ENCODE measurements at regions not wholly inside any gene's neighbourhood (a gene's known extent, or its start where the extent isn't known, plus 50 kb on each side); places are given as distances from the start of the nearest gene placed in this dataset.

GRCh38 chr2:104462731-104463130 lies 391.2 kb upstream of the POU3F3 start:
- no peak for DNase-seq (ENCODE audit: low spot score)
- 92% methylated on average over 2 of the region's 2 CpGs for WGBS (ENCODE audit: low lambda C conversion rate, missing lambda C conversion rate)
- Histone ChIP-seq H3K9me2 (replicated peaks; ENCODE audit: insufficient read depth) (no peaks in the 10 kb centered on the region), H3K27ac (no peak overlapping the region), H3K4me1 (ENCODE audit: insufficient read depth) (no peaks in the 10 kb centered on the region), H3K4me3 (no peak overlapping the region), H3K36me3 (replicated peaks; ENCODE audit: insufficient read depth, low read depth) (no peaks in the 10 kb centered on the region), H3K9me3 (ENCODE audit: low read depth) (no peaks in the 10 kb centered on the region), H4K20me1 (ENCODE audit: insufficient read depth, poor library complexity, severe bottlenecking) (no peaks in the 10 kb centered on the region), H2AFZ (no peak overlapping the region), H3K27me3 (no peaks in the 10 kb centered on the region), H3K79me2 (no peaks in the 10 kb centered on the region), H3K4me2 (no peak overlapping the region)
- TF ChIP-seq EZH2phosphoT487 (IDR thresholded peaks at IDR 0.05; ENCODE audit: low read depth, severe bottlenecking, unreplicated experiment) (no peak), EZH2 (IDR thresholded peaks at IDR 0.05; ENCODE audit: borderline replicate concordance) (no peak), CTCF (IDR thresholded peaks at IDR 0.05; ENCODE audit: poor library complexity) (no peak)

GRCh38 chr2:104465981-104466380 lies 387.9 kb upstream of the POU3F3 start:
- no peak overlapping the region for H2AFZ ChIP-seq
- no peaks in the 10 kb centered on the region for H4K20me1 ChIP-seq (ENCODE audit: insufficient read depth, poor library complexity, severe bottlenecking)
- no peaks in the 10 kb centered on the region for H3K9me3 ChIP-seq (ENCODE audit: low read depth)
- H3K36me3 ChIP-seq (replicated peaks; ENCODE audit: insufficient read depth, low read depth): no peaks in the 10 kb centered on the region
- H3K27ac ChIP-seq: no peak overlapping the region
- TF ChIP-seq EZH2 (IDR thresholded peaks at IDR 0.05; ENCODE audit: borderline replicate concordance) (no peak), EZH2phosphoT487 (IDR thresholded peaks at IDR 0.05; ENCODE audit: low read depth, severe bottlenecking, unreplicated experiment) (no peak), CTCF (IDR thresholded peaks at IDR 0.05; ENCODE audit: poor library complexity) (no peak)
- no peaks in the 10 kb centered on the region for H3K79me2 ChIP-seq
- DNase-seq (ENCODE audit: low spot score): no peak
- WGBS (ENCODE audit: low lambda C conversion rate, missing lambda C conversion rate): 85% methylated on average over 4 of the region's 4 CpGs
- H3K4me1 ChIP-seq (ENCODE audit: insufficient read depth): no peaks in the 10 kb centered on the region
- H3K27me3 ChIP-seq: no peaks in the 10 kb centered on the region
- H3K9me2 ChIP-seq (replicated peaks; ENCODE audit: insufficient read depth): no peaks in the 10 kb centered on the region
- H3K4me3 ChIP-seq: no peak overlapping the region
- H3K4me2 ChIP-seq: no peak overlapping the region

GRCh38 chr2:104468846-104469245 lies 385.1 kb upstream of the POU3F3 start:
- H2AFZ ChIP-seq: no peak overlapping the region
- no peak overlapping the region for H3K4me3 ChIP-seq
- no peaks in the 10 kb centered on the region for H3K27me3 ChIP-seq
- no peaks in the 10 kb centered on the region for H3K9me3 ChIP-seq (ENCODE audit: low read depth)
- H3K9me2 ChIP-seq (replicated peaks; ENCODE audit: insufficient read depth): no peaks in the 10 kb centered on the region
- WGBS (ENCODE audit: low lambda C conversion rate, missing lambda C conversion rate): 55% methylated on average over 6 of the region's 6 CpGs
- TF ChIP-seq EZH2 (IDR thresholded peaks at IDR 0.05; ENCODE audit: borderline replicate concordance) (no peak), CTCF (IDR thresholded peaks at IDR 0.05; ENCODE audit: poor library complexity) (no peak), EZH2phosphoT487 (IDR thresholded peaks at IDR 0.05; ENCODE audit: low read depth, severe bottlenecking, unreplicated experiment) (no peak)
- H3K27ac ChIP-seq: no peak overlapping the region
- H4K20me1 ChIP-seq (ENCODE audit: insufficient read depth, poor library complexity, severe bottlenecking): no peaks in the 10 kb centered on the region
- no peaks in the 10 kb centered on the region for H3K79me2 ChIP-seq
- no peaks in the 10 kb centered on the region for H3K36me3 ChIP-seq (replicated peaks; ENCODE audit: insufficient read depth, low read depth)
- no peak overlapping the region for H3K4me2 ChIP-seq
- no peaks in the 10 kb centered on the region for H3K4me1 ChIP-seq (ENCODE audit: insufficient read depth)
- no peak for DNase-seq (ENCODE audit: low spot score)

GRCh38 chr2:104472076-104472475 lies 381.8 kb upstream of the POU3F3 start:
- WGBS (ENCODE audit: low lambda C conversion rate, missing lambda C conversion rate): 83% methylated on average over 2 of the region's 2 CpGs
- no peaks in the 10 kb centered on the region for H3K9me2 ChIP-seq (replicated peaks; ENCODE audit: insufficient read depth)

More at GRCh38 chr2:104472076-104472475, 381.8 kb upstream of the POU3F3 start:
- no peaks in the 10 kb centered on the region for H3K9me3 ChIP-seq (ENCODE audit: low read depth)
- no peak overlapping the region for H3K4me3 ChIP-seq
- no peak for DNase-seq (ENCODE audit: low spot score)
- TF ChIP-seq EZH2 (IDR thresholded peaks at IDR 0.05; ENCODE audit: borderline replicate concordance) (no peak), CTCF (IDR thresholded peaks at IDR 0.05; ENCODE audit: poor library complexity) (no peak), EZH2phosphoT487 (IDR thresholded peaks at IDR 0.05; ENCODE audit: low read depth, severe bottlenecking, unreplicated experiment) (no peak)
- H3K4me2 ChIP-seq: no peak overlapping the region
- H3K36me3 ChIP-seq (replicated peaks; ENCODE audit: insufficient read depth, low read depth): no peaks in the 10 kb centered on the region
- H3K27ac ChIP-seq: no peak overlapping the region
- H3K79me2 ChIP-seq: no peaks in the 10 kb centered on the region
- no peaks in the 10 kb centered on the region for H3K27me3 ChIP-seq
- H3K4me1 ChIP-seq (ENCODE audit: insufficient read depth): peaks cover 8% of the 10 kb centered on the region
- H2AFZ ChIP-seq: no peak overlapping the region
- H4K20me1 ChIP-seq (ENCODE audit: insufficient read depth, poor library complexity, severe bottlenecking): no peaks in the 10 kb centered on the region
